Keratinocyte (primary cell): ENCODE measurements at regions not wholly inside any gene's neighbourhood (a gene's known extent, or its start where the extent isn't known, plus 50 kb on each side); places are given as distances from the start of the nearest gene placed in this dataset.

Experiments used
- DNase-seq: peaks from one replicate; pipeline ENCODE4 v3.0.0-alpha.2; 2011; ENCODE audit warnings: low read depth, missing footprints, low spot score
- FAIRE-seq: peaks from 2 replicates; lab custom pipeline; 2011; peaks lifted over from hg19 to GRCh38; lab: Jason Lieb, UNC
- H2AFZ ChIP-seq: 2 replicates; pipeline ENCODE4 v1.6.0; 2012; ENCODE audit warnings: low read length, control low read depth, inconsistent platforms; ENCODE audit not compliant: control insufficient read depth
- H3K27ac ChIP-seq: 2 replicates; pipeline ENCODE4 v1.5.1; 2011; ENCODE audit warnings: low read length; ENCODE audit not compliant: control insufficient read depth, insufficient read depth
- H3K27me3 ChIP-seq: 3 replicates; pipeline ENCODE4 v1.6.0; 2011; ENCODE audit warnings: low read length; ENCODE audit not compliant: control insufficient read depth, insufficient read depth; ENCODE audit errors: extremely low read depth
- H3K36me3 ChIP-seq, 2 experiments: 2 replicates in 1 of 2; 3 replicates in 1 of 2; pipeline ENCODE4 v1.5.1; 2011; ENCODE audit warnings: low read length in 2 of 2, mild to moderate bottlenecking in 1 of 2; ENCODE audit not compliant: control insufficient read depth in 2 of 2, insufficient read depth in 2 of 2; ENCODE audit errors: extremely low read depth in 1 of 2
- H3K4me1 ChIP-seq: 3 replicates; pipeline ENCODE4 v1.5.1; 2011; ENCODE audit warnings: low read length; ENCODE audit not compliant: control insufficient read depth, insufficient read depth; ENCODE audit errors: extremely low read depth
- H3K4me2 ChIP-seq: 3 replicates; pipeline ENCODE4 v1.6.0; 2011; ENCODE audit warnings: low read depth, low read length; ENCODE audit not compliant: control insufficient read depth, insufficient read depth; ENCODE audit errors: extremely low read depth
- H3K4me3 ChIP-seq, 3 experiments: fragments of 200-600 bp in 1 of 3; sonication (generic) in 1 of 3; 2 replicates in 2 of 3; 3 replicates in 1 of 3; pipeline ENCODE4 v1.5.1; 2011 to 2016; ENCODE audit warnings: low read length in 3 of 3, mild to moderate bottlenecking in 3 of 3, control low read depth in 2 of 3, inconsistent platforms in 1 of 3, low read depth in 1 of 3, mixed read lengths in 1 of 3, mixed run types in 1 of 3, moderate library complexity in 1 of 3; ENCODE audit not compliant: control insufficient read depth in 2 of 3, insufficient read depth in 2 of 3; ENCODE audit errors: extremely low read depth in 1 of 3
- H3K79me2 ChIP-seq: 2 replicates; pipeline ENCODE4 v1.6.0; 2012; ENCODE audit warnings: low read length; ENCODE audit not compliant: control insufficient read depth, insufficient read depth
- H3K9ac ChIP-seq: 3 replicates; pipeline ENCODE4 v1.6.0; 2011; ENCODE audit warnings: low read length; ENCODE audit not compliant: control insufficient read depth, insufficient read depth; ENCODE audit errors: extremely low read depth
- H3K9me1 ChIP-seq: 3 replicates; pipeline ENCODE4 v1.6.0; 2011; ENCODE audit warnings: low read length; ENCODE audit not compliant: control insufficient read depth, insufficient read depth; ENCODE audit errors: extremely low read depth
- H3K9me3 ChIP-seq: 2 replicates; pipeline ENCODE4 v1.5.1; 2012; ENCODE audit warnings: low read depth, low read length; ENCODE audit not compliant: control insufficient read depth
- H4K20me1 ChIP-seq: 3 replicates; pipeline ENCODE4 v1.6.0; 2011; ENCODE audit warnings: low read length; ENCODE audit not compliant: control insufficient read depth, insufficient read depth; ENCODE audit errors: extremely low read depth
- EZH2 ChIP-seq: IDR thresholded peaks from one replicate; pipeline ENCODE4 v1.6.1; 2012; ENCODE audit warnings: inconsistent platforms, mild to moderate bottlenecking, low read length, moderate library complexity
- dilution Hi-C: fragments of 300-500 bp; cut with MboI; formaldehyde crosslinking; loops from one replicate; pipeline ENCODE4 v1.7.0; 2020; ENCODE audit warnings: low sequenced_read_pairs; ENCODE audit not compliant: extremely low pct_ligation_motif_present
- TF ChIP-seq, protein P1 (sequence below), 3 experiments: IDR thresholded peaks in 1 of 3; conservative IDR thresholded peaks in 1 of 3; optimal IDR thresholded peaks in 1 of 3; 2 replicates in 2 of 3; 3 replicates in 1 of 3; pipeline versions ENCODE3 to v1.5.1; 2011; ENCODE audit warnings: low read length in 3 of 3, mild to moderate bottlenecking in 3 of 3, moderate library complexity in 2 of 3, control low read depth in 1 of 3, inconsistent platforms in 1 of 3; ENCODE audit not compliant: insufficient read depth in 2 of 3; ENCODE audit errors: extremely low read depth in 1 of 3

DNA sequence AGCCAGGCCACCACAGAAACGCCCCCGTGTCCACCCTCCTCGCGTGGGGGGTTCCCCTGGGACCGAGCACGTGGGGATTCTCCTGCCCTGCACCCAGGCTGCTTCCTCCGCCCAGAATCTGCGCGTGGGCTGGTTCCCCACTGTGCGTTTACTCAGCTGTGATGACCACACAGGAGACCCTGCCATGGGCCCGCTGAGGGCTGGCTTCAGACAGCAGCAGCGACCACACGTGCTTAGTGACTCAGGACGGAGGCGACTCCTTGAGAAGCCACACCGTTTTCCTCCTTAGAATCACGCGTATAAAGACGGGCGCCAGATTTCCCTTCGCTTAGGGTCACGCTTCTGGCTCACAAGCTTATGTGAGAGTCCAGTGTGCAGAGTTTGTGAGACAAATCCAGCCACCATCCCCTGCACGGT, 63.9 kb upstream of the PDE10A start:
- no peaks in the 10 kb centered on the region for H3K79me2 ChIP-seq
- H3K9me3 ChIP-seq, result peaks cover 6% of the 10 kb centered on the region
- no peaks in the 10 kb centered on the region for H3K9me1 ChIP-seq
- H2AFZ ChIP-seq, result no peak overlapping the region
- no peaks in the 10 kb centered on the region for H3K36me3 ChIP-seq
- H3K4me1 ChIP-seq, result no peaks in the 10 kb centered on the region
- FAIRE-seq (no peak), DNase-seq (no peak)
- H3K27ac ChIP-seq, result no peak overlapping the region
- H3K4me2 ChIP-seq, result no peak overlapping the region
- no peak overlapping the region for H3K9ac ChIP-seq
- TF ChIP-seq EZH2, result no peak
- TF ChIP-seq, protein P1, sequence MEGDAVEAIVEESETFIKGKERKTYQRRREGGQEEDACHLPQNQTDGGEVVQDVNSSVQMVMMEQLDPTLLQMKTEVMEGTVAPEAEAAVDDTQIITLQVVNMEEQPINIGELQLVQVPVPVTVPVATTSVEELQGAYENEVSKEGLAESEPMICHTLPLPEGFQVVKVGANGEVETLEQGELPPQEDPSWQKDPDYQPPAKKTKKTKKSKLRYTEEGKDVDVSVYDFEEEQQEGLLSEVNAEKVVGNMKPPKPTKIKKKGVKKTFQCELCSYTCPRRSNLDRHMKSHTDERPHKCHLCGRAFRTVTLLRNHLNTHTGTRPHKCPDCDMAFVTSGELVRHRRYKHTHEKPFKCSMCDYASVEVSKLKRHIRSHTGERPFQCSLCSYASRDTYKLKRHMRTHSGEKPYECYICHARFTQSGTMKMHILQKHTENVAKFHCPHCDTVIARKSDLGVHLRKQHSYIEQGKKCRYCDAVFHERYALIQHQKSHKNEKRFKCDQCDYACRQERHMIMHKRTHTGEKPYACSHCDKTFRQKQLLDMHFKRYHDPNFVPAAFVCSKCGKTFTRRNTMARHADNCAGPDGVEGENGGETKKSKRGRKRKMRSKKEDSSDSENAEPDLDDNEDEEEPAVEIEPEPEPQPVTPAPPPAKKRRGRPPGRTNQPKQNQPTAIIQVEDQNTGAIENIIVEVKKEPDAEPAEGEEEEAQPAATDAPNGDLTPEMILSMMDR (optimal IDR thresholded peaks at IDR 0.05 in 1 of 3, IDR thresholded peaks at IDR 0.05 in 1 of 3, conservative IDR thresholded peaks at IDR 0.05 in 1 of 3; ENCODE audit: extremely low read depth in 1 of 3, insufficient read depth in 2 of 3, low read length in 3 of 3), result no peak
- dilution Hi-C loops, result no loop called here
- H4K20me1 ChIP-seq, result no peaks in the 10 kb centered on the region
- H3K27me3 ChIP-seq, result no peaks in the 10 kb centered on the region
- H3K4me3 ChIP-seq, result no peak overlapping the region

DNA sequence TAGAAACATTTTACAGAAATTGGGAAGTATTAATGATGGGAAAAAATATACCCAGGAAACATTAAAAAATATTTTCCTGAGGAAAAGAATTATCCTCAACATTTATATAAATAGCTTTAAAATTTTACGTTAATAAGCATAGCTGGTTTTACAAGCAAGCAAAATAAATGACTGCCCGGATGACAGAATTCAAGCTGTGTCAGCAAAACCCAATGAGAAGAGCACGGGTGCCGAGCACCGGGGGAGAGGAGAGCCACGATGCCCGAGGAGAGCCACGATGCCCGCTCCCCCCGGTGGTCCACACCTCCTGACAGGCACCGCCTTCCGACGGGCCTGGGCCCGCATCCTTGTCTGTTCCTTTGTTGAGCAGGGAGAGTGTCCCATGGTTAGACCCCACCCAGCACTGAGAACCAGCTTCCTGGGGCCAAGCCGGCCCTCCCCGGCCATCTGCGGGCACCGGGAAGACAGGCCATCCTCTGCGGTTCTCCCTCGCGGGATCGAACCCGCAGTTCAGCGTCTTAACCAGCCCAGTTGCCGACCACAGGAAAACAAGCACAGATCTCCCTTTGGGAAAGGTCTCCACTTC, 63.3 kb upstream of the PDE10A start:
- Histone ChIP-seq H3K9me1 (no peaks in the 10 kb centered on the region), H3K27me3 (no peaks in the 10 kb centered on the region), H3K4me1 (no peaks in the 10 kb centered on the region), H2AFZ (no peak overlapping the region), H3K4me2 (no peak overlapping the region), H3K36me3 (no peaks in the 10 kb centered on the region), H3K4me3 (no peak overlapping the region), H3K27ac (no peak overlapping the region), H4K20me1 (no peaks in the 10 kb centered on the region), H3K9ac (no peak overlapping the region), H3K9me3 (peaks cover 6% of the 10 kb centered on the region), H3K79me2 (no peaks in the 10 kb centered on the region)
- dilution Hi-C loops, result no loop called here
- DNase-seq, result no peak
- FAIRE-seq, result no peak
- TF ChIP-seq, protein P1 (optimal IDR thresholded peaks at IDR 0.05 in 1 of 3, IDR thresholded peaks at IDR 0.05 in 1 of 3, conservative IDR thresholded peaks at IDR 0.05 in 1 of 3; ENCODE audit: extremely low read depth in 1 of 3, insufficient read depth in 2 of 3, low read length in 3 of 3), result no peak
- no peak for TF ChIP-seq EZH2
